H9 (cell line): ENCODE measurements at regions not wholly inside any gene's neighbourhood (a gene's known extent, or its start where the extent isn't known, plus 50 kb on each side); places are given as distances from the start of the nearest gene placed in this dataset.

Source experiments
- DNase-seq: peaks from one replicate; pipeline ENCODE4 v3.0.0-alpha.2; 2017
- H2AFZ ChIP-seq: one replicate; pipeline ENCODE4 v1.6.1; 2013; ENCODE audit warnings: mild to moderate bottlenecking, low read length, control low read depth, moderate library complexity
- H2AK5ac ChIP-seq: 2 replicates; pipeline ENCODE4 v1.6.1; 2013; ENCODE audit warnings: low read length, control low read depth, mixed read lengths; ENCODE audit not compliant: insufficient read length
- H2BK120ac ChIP-seq: one replicate; pipeline ENCODE4 v1.6.1; 2013; ENCODE audit warnings: low read depth, mild to moderate bottlenecking, low read length, control low read depth, inconsistent platforms; ENCODE audit not compliant: poor library complexity, severe bottlenecking
- H2BK12ac ChIP-seq: 2 replicates; pipeline ENCODE4 v1.6.1; 2013; ENCODE audit warnings: low read length, control low read depth, mixed read lengths, low read depth; ENCODE audit not compliant: insufficient read length
- H2BK15ac ChIP-seq: 2 replicates; pipeline ENCODE4 v1.6.1; 2013; ENCODE audit warnings: low read depth, low read length, control low read depth
- H2BK20ac ChIP-seq: one replicate; pipeline ENCODE4 v1.6.1; 2013; ENCODE audit warnings: low read depth, mild to moderate bottlenecking, low read length, control low read depth, inconsistent platforms; ENCODE audit not compliant: poor library complexity, severe bottlenecking
- H2BK5ac ChIP-seq: 2 replicates; pipeline ENCODE4 v1.6.1; 2013; ENCODE audit warnings: low read length, control low read depth, mixed read lengths; ENCODE audit not compliant: insufficient read length
- H3K14ac ChIP-seq: 2 replicates; pipeline ENCODE4 v1.6.1; 2013; ENCODE audit warnings: low read length, control low read depth; ENCODE audit not compliant: insufficient read depth
- H3K18ac ChIP-seq: 2 replicates; pipeline ENCODE4 v1.6.1; 2013; ENCODE audit warnings: low read depth, mild to moderate bottlenecking, mixed read lengths, low read length, control low read depth; ENCODE audit not compliant: insufficient read length
- H3K23ac ChIP-seq: 2 replicates; pipeline ENCODE4 v1.6.1; 2013; ENCODE audit warnings: low read length, control low read depth, mixed read lengths, low read depth; ENCODE audit not compliant: insufficient read length
- H3K23me2 ChIP-seq: 2 replicates; pipeline ENCODE4 v1.6.1; 2013; ENCODE audit warnings: low read depth, mild to moderate bottlenecking, mixed read lengths, low read length, control low read depth; ENCODE audit not compliant: insufficient read length, poor library complexity, severe bottlenecking
- H3K27ac ChIP-seq: 2 replicates; pipeline ENCODE4 v1.5.1; 2013; ENCODE audit warnings: low read length, control low read depth, mixed read lengths, low read depth; ENCODE audit not compliant: insufficient read length
- H3K27me3 ChIP-seq: 2 replicates; pipeline ENCODE4 v1.6.1; 2013; ENCODE audit warnings: low read length, control low read depth, inconsistent platforms; ENCODE audit not compliant: insufficient read depth
- H3K4ac ChIP-seq: 2 replicates; pipeline ENCODE4 v1.6.1; 2013; ENCODE audit warnings: low read depth, mild to moderate bottlenecking, control low read depth, inconsistent platforms, low read length, moderate library complexity
- H3K4me1 ChIP-seq: 2 replicates; pipeline ENCODE4 v1.6.1; 2013; ENCODE audit warnings: low read length, control low read depth, inconsistent platforms; ENCODE audit not compliant: insufficient read depth
- H3K4me2 ChIP-seq: 2 replicates; pipeline ENCODE4 v1.6.1; 2013; ENCODE audit warnings: low read length, control low read depth, mixed read lengths; ENCODE audit not compliant: insufficient read length, insufficient read depth
- H3K56ac ChIP-seq: 2 replicates; pipeline ENCODE4 v1.6.1; 2013; ENCODE audit warnings: low read depth, mild to moderate bottlenecking, mixed read lengths, low read length, control low read depth; ENCODE audit not compliant: insufficient read length
- H3K79me1 ChIP-seq: 2 replicates; pipeline ENCODE4 v1.6.1; 2013; ENCODE audit warnings: low read depth, mild to moderate bottlenecking, moderate library complexity, low read length, control low read depth, inconsistent platforms; ENCODE audit not compliant: insufficient read depth, poor library complexity, severe bottlenecking
- H3K79me2 ChIP-seq: 2 replicates; pipeline ENCODE4 v1.6.1; 2013; ENCODE audit warnings: low read length, control low read depth, inconsistent platforms; ENCODE audit not compliant: insufficient read depth
- H3K9ac ChIP-seq: 2 replicates; pipeline ENCODE4 v1.6.1; 2013; ENCODE audit warnings: low read length, control low read depth, mixed read lengths; ENCODE audit not compliant: insufficient read length; ENCODE audit errors: extremely low read depth
- H3K9me3 ChIP-seq: one replicate; pipeline ENCODE4 v1.6.1; 2013; ENCODE audit warnings: low read depth, low read length, inconsistent platforms; ENCODE audit not compliant: control insufficient read depth
- H3T11ph ChIP-seq: one replicate; pipeline ENCODE4 v1.6.1; 2013; ENCODE audit warnings: mild to moderate bottlenecking, low read length, control low read depth, inconsistent platforms
- H4K20me1 ChIP-seq: one replicate; pipeline ENCODE4 v1.6.1; 2013; ENCODE audit not compliant: control insufficient read depth, insufficient read length, insufficient read depth
- H4K5ac ChIP-seq: 2 replicates; pipeline ENCODE4 v1.6.1; 2013; ENCODE audit warnings: low read depth, mild to moderate bottlenecking, mixed read lengths, low read length, control low read depth; ENCODE audit not compliant: insufficient read length
- H4K8ac ChIP-seq: replicated peaks from 2 replicates; pipeline ENCODE4 v1.6.1; 2013; ENCODE audit warnings: low read length, control low read depth, mixed read lengths, low read depth; ENCODE audit not compliant: insufficient read length
- H4K91ac ChIP-seq: 2 replicates; pipeline ENCODE4 v1.6.1; 2013; ENCODE audit warnings: low read depth, mild to moderate bottlenecking, moderate library complexity, mixed read lengths, low read length, control low read depth; ENCODE audit not compliant: insufficient read length
- H3K27ac Mint-ChIP-seq, 3 experiments: 2 replicates in 2 of 3; 3 replicates in 1 of 3; pipeline ENCODE4 v1.8.0; 2020 to 2021; ENCODE audit warnings: mixed read lengths in 3 of 3, mild to moderate bottlenecking in 1 of 3, moderate library complexity in 1 of 3
- H3K27me3 Mint-ChIP-seq: 2 replicates; pipeline ENCODE4 v1.8.0; 2021; ENCODE audit warnings: low read depth, mild to moderate bottlenecking, moderate library complexity, mixed read lengths
- H3K36me3 Mint-ChIP-seq, 3 experiments: 2 replicates in 2 of 3; 3 replicates in 1 of 3; pipeline ENCODE4 v1.8.0; 2020 to 2021; ENCODE audit warnings: low read depth in 3 of 3, mixed read lengths in 3 of 3; ENCODE audit not compliant: insufficient read depth in 1 of 3
- H3K4me1 Mint-ChIP-seq, 2 experiments: 2 replicates each; pipeline ENCODE4 v1.8.0; 2020; ENCODE audit warnings: mixed read lengths in 2 of 2
- H3K4me3 Mint-ChIP-seq, 2 experiments: 2 replicates in 1 of 2; 3 replicates in 1 of 2; pipeline ENCODE4 v1.8.0; 2020 to 2021; ENCODE audit warnings: mild to moderate bottlenecking in 2 of 2, mixed read lengths in 2 of 2, moderate library complexity in 1 of 2
- H3K9me3 Mint-ChIP-seq, 2 experiments: 2 replicates in 1 of 2; 3 replicates in 1 of 2; pipeline ENCODE4 v1.8.0; 2020; ENCODE audit warnings: mild to moderate bottlenecking in 2 of 2, mixed read lengths in 2 of 2, moderate library complexity in 1 of 2
- CTCF ChIP-seq: fragments of 200-600 bp; sonication (generic); conservative IDR thresholded peaks from 3 replicates; pipeline ENCODE4 v1.8.0; 2021; ENCODE audit warnings: antibody characterized with exemption, mild to moderate bottlenecking

- H2BK120ac ChIP-seq, result no peak overlapping the region
- no peak overlapping the region for H4K8ac ChIP-seq
- H3K4me1 Mint-ChIP-seq, result peaks cover 7 to 8% of the 10 kb centered on the region in 2 experiments
- no peak for TF ChIP-seq CTCF
- no peak overlapping the region for H3K4me2 ChIP-seq
- no peak overlapping the region for H2BK5ac ChIP-seq
- H2BK15ac ChIP-seq, result no peak overlapping the region
- no peak overlapping the region for H3K4me3 Mint-ChIP-seq
- H3K27me3 Mint-ChIP-seq, result no peaks in the 10 kb centered on the region
- no peak overlapping the region for H3K9ac ChIP-seq
- H3K18ac ChIP-seq, result no peak overlapping the region
- no peaks in the 10 kb centered on the region for H3K23me2 ChIP-seq
- H3K79me1 ChIP-seq, result no peaks in the 10 kb centered on the region
- H3K36me3 Mint-ChIP-seq, result peaks cover 15 to 26% (median 26%) of the 10 kb centered on the region in 3 experiments
- no peak overlapping the region for H2BK12ac ChIP-seq
- H3T11ph ChIP-seq, result no peak overlapping the region
- no peak overlapping the region for H2AFZ ChIP-seq
- no peak overlapping the region for H3K56ac ChIP-seq
- H4K20me1 ChIP-seq, result no peaks in the 10 kb centered on the region
- H3K4me1 ChIP-seq, result no peaks in the 10 kb centered on the region
- peaks cover 10% of the 10 kb centered on the region for H3K9me3 ChIP-seq
- H2AK5ac ChIP-seq, result no peak overlapping the region
- H3K23ac ChIP-seq, result no peak overlapping the region
- no peak overlapping the region for H4K91ac ChIP-seq
- H3K27ac ChIP-seq, result no peak overlapping the region
- H3K4ac ChIP-seq, result no peak overlapping the region
- no peaks in the 10 kb centered on the region for H3K79me2 ChIP-seq
- no peak for DNase-seq
- no peak overlapping the region for H2BK20ac ChIP-seq
- no peak overlapping the region for H3K14ac ChIP-seq
- no peaks in the 10 kb centered on the region for H3K27me3 ChIP-seq
- no peak overlapping the region for H4K5ac ChIP-seq
- peaks cover 34 to 41% of the 10 kb centered on the region in 2 experiments for H3K9me3 Mint-ChIP-seq
- H3K27ac Mint-ChIP-seq, result no peak overlapping the region
Measured at GRCh38 chr1:239505094-239505493, 118.7 kb downstream of the CHRM3 start.
